ENCODE measurements at regions not wholly inside any gene's neighbourhood (a gene's known extent, or its start where the extent isn't known, plus 50 kb on each side); places are given as distances from the start of the nearest gene placed in this dataset.
A peak's percentile ranks its signal among the peaks of the same experiment; 100 is the strongest.

DNA sequence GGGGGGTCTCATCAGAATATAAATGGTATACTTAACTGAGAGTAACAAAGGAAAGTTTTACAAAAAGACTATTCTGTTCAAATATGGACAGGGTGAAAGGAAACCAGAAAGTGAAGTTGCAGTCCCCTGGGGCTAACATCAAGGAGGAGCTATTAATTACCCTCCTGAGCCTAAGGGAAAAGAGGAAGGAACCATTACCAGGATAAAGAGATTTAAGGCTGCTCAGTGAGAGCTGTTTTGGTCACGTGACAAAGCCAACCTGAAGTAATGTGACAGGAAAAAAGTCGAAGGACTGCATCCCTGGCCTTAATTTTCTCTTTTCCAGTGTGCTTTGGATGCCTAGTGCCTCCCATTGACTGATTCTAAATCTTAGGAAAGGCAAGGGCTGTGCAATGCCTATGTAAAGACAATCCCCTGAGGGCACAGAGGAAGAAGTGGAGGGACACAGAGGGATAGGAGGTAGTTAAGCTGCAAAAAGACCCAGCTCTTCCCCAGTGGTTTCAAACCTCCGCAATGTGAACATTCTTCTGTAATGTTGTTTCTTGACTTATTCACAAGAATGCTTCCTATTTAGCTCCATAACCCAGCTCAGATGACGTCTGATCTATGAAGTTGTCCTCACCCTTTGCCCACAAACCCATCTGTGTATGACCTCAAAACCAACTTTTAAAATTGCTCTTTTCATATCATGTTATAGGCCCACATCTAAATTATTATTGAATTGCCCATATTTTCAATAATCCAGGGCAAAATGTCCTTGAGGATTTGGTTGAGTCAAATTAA, 187.7 kb upstream of the DCN start:
- Histone ChIP-seq H3K9me3 (no peaks in the 10 kb centered on the region), H3K36me3 (ENCODE audit: control insufficient read depth, insufficient read depth, low read length) (no peaks in the 10 kb centered on the region), H3K4me1 (no peaks in the 10 kb centered on the region), H3K27me3 (replicated peaks; ENCODE audit: control insufficient read depth, insufficient read depth, low read length) (no peaks in the 10 kb centered on the region), H3K4me3 (ENCODE audit: low read depth, low read length) (no peak overlapping the region)
- Mint-ChIP-seq H3K27me3 (ENCODE audit: insufficient read depth, unreplicated experiment) (peaks cover 6% of the 10 kb centered on the region), H3K4me3 (ENCODE audit: unreplicated experiment) (no peak overlapping the region), H3K27ac (ENCODE audit: unreplicated experiment) (no peak overlapping the region), H3K4me1 (ENCODE audit: low read depth, unreplicated experiment) (no peaks in the 10 kb centered on the region), H3K36me3 (ENCODE audit: insufficient read depth, unreplicated experiment) (no peaks in the 10 kb centered on the region), H3K9me3 (ENCODE audit: unreplicated experiment) (no peaks in the 10 kb centered on the region)
- intact Hi-C loops (cut with micrococcal nuclease; ENCODE audit: unreplicated experiment) = no loop called here
- no TSS peak for BruUV-seq (replicated peaks)
- no peak for DNase-seq
- TF ChIP-seq, protein P1, sequence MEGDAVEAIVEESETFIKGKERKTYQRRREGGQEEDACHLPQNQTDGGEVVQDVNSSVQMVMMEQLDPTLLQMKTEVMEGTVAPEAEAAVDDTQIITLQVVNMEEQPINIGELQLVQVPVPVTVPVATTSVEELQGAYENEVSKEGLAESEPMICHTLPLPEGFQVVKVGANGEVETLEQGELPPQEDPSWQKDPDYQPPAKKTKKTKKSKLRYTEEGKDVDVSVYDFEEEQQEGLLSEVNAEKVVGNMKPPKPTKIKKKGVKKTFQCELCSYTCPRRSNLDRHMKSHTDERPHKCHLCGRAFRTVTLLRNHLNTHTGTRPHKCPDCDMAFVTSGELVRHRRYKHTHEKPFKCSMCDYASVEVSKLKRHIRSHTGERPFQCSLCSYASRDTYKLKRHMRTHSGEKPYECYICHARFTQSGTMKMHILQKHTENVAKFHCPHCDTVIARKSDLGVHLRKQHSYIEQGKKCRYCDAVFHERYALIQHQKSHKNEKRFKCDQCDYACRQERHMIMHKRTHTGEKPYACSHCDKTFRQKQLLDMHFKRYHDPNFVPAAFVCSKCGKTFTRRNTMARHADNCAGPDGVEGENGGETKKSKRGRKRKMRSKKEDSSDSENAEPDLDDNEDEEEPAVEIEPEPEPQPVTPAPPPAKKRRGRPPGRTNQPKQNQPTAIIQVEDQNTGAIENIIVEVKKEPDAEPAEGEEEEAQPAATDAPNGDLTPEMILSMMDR (IDR thresholded peaks at IDR 0.05; ENCODE audit: insufficient read depth in 1 of 2, low read depth in 1 of 2, low read length in 1 of 2, severe bottlenecking in 1 of 2, unreplicated experiment in 1 of 2) = no peak
- ChIA-PET CTCF (interaction anchor here (0.9 kb wide), 1 partner anchor 12 kb away, joined by 3 read pairs; no protein-coding TSS in a partner anchor), POLR2A (no interaction called here)

DNA sequence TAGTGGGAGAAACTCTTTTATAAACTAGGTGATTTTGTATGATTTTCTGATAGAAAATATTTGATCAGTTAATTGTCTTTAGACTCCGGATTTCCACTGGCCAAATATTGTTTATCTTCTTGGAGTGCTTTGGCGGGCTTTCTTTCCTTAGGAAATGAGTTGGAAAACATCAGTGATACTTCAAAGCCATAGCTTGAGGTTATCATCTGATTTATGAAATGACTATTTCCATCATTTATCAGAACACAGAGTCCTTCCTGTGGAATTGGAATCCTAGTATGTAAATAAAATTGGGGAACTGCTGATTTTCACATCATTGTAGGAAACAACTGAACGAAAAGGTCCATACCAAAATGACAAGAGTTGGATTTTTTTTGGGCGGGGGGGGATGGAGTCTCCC, 186.0 kb upstream of the DCN start:
- no peaks in the 10 kb centered on the region for H3K4me1 ChIP-seq
- no TSS peak for BruUV-seq (replicated peaks)
- no peaks in the 10 kb centered on the region for H3K36me3 ChIP-seq (ENCODE audit: control insufficient read depth, insufficient read depth, low read length)
- H3K4me3 ChIP-seq (ENCODE audit: low read depth, low read length) = no peak overlapping the region
- H3K27me3 Mint-ChIP-seq (ENCODE audit: insufficient read depth, unreplicated experiment) = peaks cover 6% of the 10 kb centered on the region
- TF ChIP-seq, protein P1 (IDR thresholded peaks at IDR 0.05; ENCODE audit: insufficient read depth in 1 of 2, low read depth in 1 of 2, low read length in 1 of 2, severe bottlenecking in 1 of 2, unreplicated experiment in 1 of 2) = no peak
- no peaks in the 10 kb centered on the region for H3K9me3 Mint-ChIP-seq (ENCODE audit: unreplicated experiment)
- no peak overlapping the region for H3K4me3 Mint-ChIP-seq (ENCODE audit: unreplicated experiment)
- H3K27ac Mint-ChIP-seq (ENCODE audit: unreplicated experiment) = no peak overlapping the region
- no peaks in the 10 kb centered on the region for H3K36me3 Mint-ChIP-seq (ENCODE audit: insufficient read depth, unreplicated experiment)
- ChIA-PET CTCF (no interaction called here), POLR2A (no interaction called here)
- no peaks in the 10 kb centered on the region for H3K4me1 Mint-ChIP-seq (ENCODE audit: low read depth, unreplicated experiment)
- intact Hi-C loops (cut with micrococcal nuclease; ENCODE audit: unreplicated experiment) = no loop called here
- no peaks in the 10 kb centered on the region for H3K27me3 ChIP-seq (replicated peaks; ENCODE audit: control insufficient read depth, insufficient read depth, low read length)
- no peak for DNase-seq
- no peaks in the 10 kb centered on the region for H3K9me3 ChIP-seq

DNA sequence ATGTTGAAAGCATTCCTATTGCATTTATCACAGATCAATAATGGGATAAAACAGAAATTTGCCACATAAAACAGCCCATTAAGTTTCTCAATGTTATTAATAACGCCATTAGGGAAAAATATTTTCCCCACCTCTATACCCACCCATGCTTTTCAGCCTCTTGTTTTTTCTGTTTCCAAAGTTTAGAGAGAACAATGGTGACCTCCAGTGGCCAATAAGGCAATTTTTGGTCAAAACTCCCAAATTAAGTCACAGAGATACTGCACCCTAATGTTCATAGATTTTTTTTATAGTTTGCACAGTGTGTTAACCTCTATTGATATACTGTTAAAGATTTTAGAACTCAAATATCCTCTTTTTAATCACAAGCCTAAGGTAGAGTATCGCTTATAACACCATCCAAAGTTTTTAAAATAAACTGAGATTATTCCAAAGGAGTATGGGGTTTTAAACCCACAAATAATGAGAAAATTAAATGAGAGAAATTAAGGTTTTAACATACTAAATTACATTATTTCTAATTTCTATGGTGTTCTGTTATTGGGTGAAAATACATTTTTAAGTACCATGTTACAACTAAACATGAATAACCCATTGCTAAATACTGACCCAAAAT, 184.7 kb upstream of the DCN start:
- Histone ChIP-seq H3K9me3 (no peaks in the 10 kb centered on the region), H3K27me3 (replicated peaks; ENCODE audit: control insufficient read depth, insufficient read depth, low read length) (no peaks in the 10 kb centered on the region), H3K4me3 (ENCODE audit: low read depth, low read length) (no peak overlapping the region), H3K36me3 (ENCODE audit: control insufficient read depth, insufficient read depth, low read length) (no peaks in the 10 kb centered on the region), H3K4me1 (no peaks in the 10 kb centered on the region)
- POLR2A ChIA-PET = no interaction called here
- no peaks in the 10 kb centered on the region for H3K4me1 Mint-ChIP-seq (ENCODE audit: low read depth, unreplicated experiment)
- CTCF ChIA-PET = no interaction called here
- peak in 1 of 2 experiments; percentile 6 for DNase-seq
- TF ChIP-seq, protein P1 (IDR thresholded peaks at IDR 0.05; ENCODE audit: insufficient read depth in 1 of 2, low read depth in 1 of 2, low read length in 1 of 2, severe bottlenecking in 1 of 2, unreplicated experiment in 1 of 2) = peak; percentile 42 to 53
- intact Hi-C loops (cut with micrococcal nuclease; ENCODE audit: unreplicated experiment) = loop anchor here (1.0 kb wide), 1 partner anchor 389 kb away; no protein-coding TSS in a partner anchor
- no peaks in the 10 kb centered on the region for H3K9me3 Mint-ChIP-seq (ENCODE audit: unreplicated experiment)
- no peak overlapping the region for H3K27ac Mint-ChIP-seq (ENCODE audit: unreplicated experiment)
- H3K36me3 Mint-ChIP-seq (ENCODE audit: insufficient read depth, unreplicated experiment) = no peaks in the 10 kb centered on the region
- H3K4me3 Mint-ChIP-seq (ENCODE audit: unreplicated experiment) = no peak overlapping the region
- peaks cover 6% of the 10 kb centered on the region for H3K27me3 Mint-ChIP-seq (ENCODE audit: insufficient read depth, unreplicated experiment)
- BruUV-seq (replicated peaks) = no TSS peak
